CD14-positive monocyte (primary cell): ENCODE measurements at regions not wholly inside any gene's neighbourhood (a gene's known extent, or its start where the extent isn't known, plus 50 kb on each side); places are given as distances from the start of the nearest gene placed in this dataset.
A peak's percentile ranks its signal among the peaks of the same experiment; 100 is the strongest.

Source experiments
- DNase-seq, 3 donors: peaks; one replicate each; pipeline ENCODE4 v3.0.0-alpha.2; 2011 to 2022
- H2AFZ ChIP-seq: 2 replicates; pipeline ENCODE4 v1.6.0; 2012; ENCODE audit warnings: mild to moderate bottlenecking, low read depth, low read length, inconsistent platforms; ENCODE audit not compliant: insufficient read depth, poor library complexity, severe bottlenecking
- H3K27ac ChIP-seq, 2 donors: 1 replicate in 1 of 2; 2 replicates in 1 of 2; pipeline ENCODE4 v1.5.1; 2012 to 2013; ENCODE audit warnings: low read length in 2 of 2, control low read depth in 1 of 2, inconsistent platforms in 1 of 2, low read depth in 1 of 2, mild to moderate bottlenecking in 1 of 2
- H3K27me3 ChIP-seq, 2 donors: one replicate each; pipeline versions ENCODE4 v1.6.0 to v1.6.1; 2011 to 2013; ENCODE audit warnings: low read length in 2 of 2; ENCODE audit not compliant: control insufficient read depth in 2 of 2, insufficient read depth in 2 of 2
- H3K36me3 ChIP-seq, 2 donors: replicated peaks in 1 of 2; 1 replicate in 1 of 2; 2 replicates in 1 of 2; pipeline versions ENCODE4 v1.5.1 to v1.6.1; 2012 to 2013; ENCODE audit warnings: low read length in 2 of 2, control low read depth in 1 of 2, inconsistent platforms in 1 of 2, mild to moderate bottlenecking in 1 of 2; ENCODE audit not compliant: insufficient read depth in 2 of 2, control insufficient read depth in 1 of 2
- H3K4me1 ChIP-seq, 2 donors: 1 replicate in 1 of 2; 2 replicates in 1 of 2; pipeline versions ENCODE4 v1.5.1 to v1.6.1; 2012 to 2013; ENCODE audit warnings: low read length in 2 of 2, control low read depth in 1 of 2, inconsistent platforms in 1 of 2, mild to moderate bottlenecking in 1 of 2, moderate library complexity in 1 of 2; ENCODE audit not compliant: insufficient read depth in 2 of 2, control insufficient read depth in 1 of 2
- H3K4me2 ChIP-seq: replicated peaks from 2 replicates; pipeline ENCODE3; 2012; ENCODE audit warnings: low read length, moderate library complexity, mild to moderate bottlenecking; ENCODE audit not compliant: poor library complexity, severe bottlenecking; ENCODE audit errors: extremely low read depth
- H3K4me3 ChIP-seq, 3 experiments: fragments of 200-600 bp in 1 of 3; sonication (generic) in 1 of 3; replicated peaks in 1 of 3; 1 replicate in 2 of 3; 2 replicates in 1 of 3; pipeline ENCODE4 v1.5.1; 2011 to 2013; ENCODE audit warnings: low read length in 3 of 3, mild to moderate bottlenecking in 3 of 3, control low read depth in 2 of 3, low read depth in 2 of 3, inconsistent platforms in 1 of 3, moderate library complexity in 1 of 3
- H3K79me2 ChIP-seq: 2 replicates; pipeline ENCODE4 v1.6.0; 2012; ENCODE audit warnings: mild to moderate bottlenecking, control low read depth, inconsistent platforms, low read length, moderate library complexity; ENCODE audit not compliant: insufficient read depth
- H3K9ac ChIP-seq: 2 replicates; pipeline ENCODE4 v1.6.0; 2017; ENCODE audit warnings: low read length, mild to moderate bottlenecking; ENCODE audit not compliant: insufficient read depth, poor library complexity, severe bottlenecking
- H3K9me3 ChIP-seq, 2 donors: replicated peaks in 1 of 2; 1 replicate in 1 of 2; 2 replicates in 1 of 2; pipeline versions ENCODE4 v1.5.1 to v1.6.1; 2012 to 2013; ENCODE audit warnings: low read length in 2 of 2, control low read depth in 1 of 2; ENCODE audit not compliant: control insufficient read depth in 1 of 2, insufficient read depth in 1 of 2
- H4K20me1 ChIP-seq: 2 replicates; pipeline ENCODE4 v1.6.0; 2012; ENCODE audit warnings: mild to moderate bottlenecking, low read length, control low read depth, moderate library complexity; ENCODE audit not compliant: insufficient read depth
- H3K27ac Mint-ChIP-seq, 7 donors: one replicate each; pipeline ENCODE4 v1.8.0; 2020; ENCODE audit warnings: mild to moderate bottlenecking in 7 of 7, mixed read lengths in 7 of 7, moderate library complexity in 6 of 7, inconsistent platforms in 2 of 7
- H3K27me3 Mint-ChIP-seq, 3 donors: one replicate each; pipeline ENCODE4 v1.8.0; 2021 to 2022; ENCODE audit warnings: low read depth in 3 of 3, mild to moderate bottlenecking in 3 of 3, mixed read lengths in 3 of 3, moderate library complexity in 3 of 3, inconsistent platforms in 1 of 3
- H3K36me3 Mint-ChIP-seq, 2 donors: one replicate each; pipeline ENCODE4 v1.8.0; 2020; ENCODE audit warnings: mixed read lengths in 2 of 2, inconsistent platforms in 1 of 2, mild to moderate bottlenecking in 1 of 2
- H3K4me1 Mint-ChIP-seq: one replicate; pipeline ENCODE4 v1.8.0; 2020; ENCODE audit warnings: mild to moderate bottlenecking, mixed read lengths
- H3K4me3 Mint-ChIP-seq, 2 donors: one replicate each; pipeline ENCODE4 v1.8.0; 2020; ENCODE audit warnings: mild to moderate bottlenecking in 2 of 2, mixed read lengths in 2 of 2, moderate library complexity in 1 of 2
- H3K9me3 Mint-ChIP-seq, 7 donors: one replicate each; pipeline ENCODE4 v1.8.0; 2020 to 2022; ENCODE audit warnings: mixed read lengths in 7 of 7, mild to moderate bottlenecking in 6 of 7, moderate library complexity in 6 of 7, inconsistent platforms in 2 of 7
- CTCF ChIP-seq: fragments of 200-600 bp; IDR thresholded peaks from one replicate; pipeline ENCODE4 v1.8.0; 2022; ENCODE audit warnings: antibody characterized with exemption, mild to moderate bottlenecking
- WGBS: methylation state at CpG from one replicate; pipeline ENCODE4 v1.1.5; 2013; ENCODE audit warnings: missing lambda C conversion rate; ENCODE audit not compliant: insufficient coverage; 5-methylcytosine and 5-hydroxymethylcytosine counted together
- intact Hi-C, 2 donors: fragments of 100-400 bp; cut with micrococcal nuclease; formaldehyde crosslinking; loops; one replicate each; pipeline versions ENCODE4 v1.15.0 to v1.15.1; 2023

- Histone ChIP-seq H3K9me3 (no peaks in the 10 kb centered on the region), H3K79me2 (peaks cover 36% of the 10 kb centered on the region), H3K9ac (peak overlapping the region; percentile 29), H3K4me1 (peaks cover 36 to 46% of the 10 kb centered on the region in 2 donors), H3K36me3 (no peaks in the 10 kb centered on the region), H3K4me2 (peak overlapping the region; percentile 93), H3K4me3 (peak overlapping the region; percentile 31 to 79 (median 52)), H4K20me1 (no peaks in the 10 kb centered on the region), H3K27me3 (peaks cover 8 to 18% of the 10 kb centered on the region in 2 donors), H2AFZ (peak overlapping the region; percentile 88), H3K27ac (no peak overlapping the region)
- TF ChIP-seq CTCF, result no peak
- Mint-ChIP-seq H3K27ac (peak overlapping the region in 1 of 7 donors; percentile 56), H3K36me3 (peaks cover 0 to 2% of the 10 kb centered on the region in 2 donors), H3K4me3 (peak overlapping the region; percentile 93 to 96), H3K27me3 (peaks cover 24 to 32% (median 26%) of the 10 kb centered on the region in 3 donors), H3K4me1 (peaks cover 45% of the 10 kb centered on the region), H3K9me3 (peaks cover 0 to 5% (median 0%) of the 10 kb centered on the region in 7 donors)
- no peak for DNase-seq
- intact Hi-C loops, result no loop called here
- 50% methylated on average over 5 of the region's 7 CpGs for WGBS
Measured at GRCh38 chr9:110047232-110047954, 160.6 kb downstream of the C9orf152 start.

- no peaks in the 10 kb centered on the region for H4K20me1 ChIP-seq
- H3K4me1 ChIP-seq, result peaks cover 36 to 46% of the 10 kb centered on the region in 2 donors
- H2AFZ ChIP-seq, result peak overlapping the region; percentile 88
- peak overlapping the region; percentile 31 to 79 (median 52) for H3K4me3 ChIP-seq
- peak overlapping the region; percentile 29 for H3K9ac ChIP-seq
- H3K79me2 ChIP-seq, result peaks cover 42% of the 10 kb centered on the region
- intact Hi-C loops, result no loop called here
- H3K9me3 Mint-ChIP-seq, result peaks cover 0 to 5% (median 0%) of the 10 kb centered on the region in 7 donors
- peak overlapping the region in 4 of 7 donors; percentile 38 to 74 (median 64) for H3K27ac Mint-ChIP-seq
- H3K27me3 Mint-ChIP-seq, result peaks cover 24 to 32% (median 26%) of the 10 kb centered on the region in 3 donors
- peaks cover 8 to 18% of the 10 kb centered on the region in 2 donors for H3K27me3 ChIP-seq
- under 1% methylated on average over 22 of the region's 27 CpGs for WGBS
- peak overlapping the region; percentile 93 for H3K4me2 ChIP-seq
- TF ChIP-seq CTCF, result no peak
- no peaks in the 10 kb centered on the region for H3K36me3 ChIP-seq
- DNase-seq, result peak in 2 of 3 donors; percentile 23 to 45
- peak overlapping the region; percentile 93 to 96 for H3K4me3 Mint-ChIP-seq
- H3K36me3 Mint-ChIP-seq, result peaks cover 0 to 2% of the 10 kb centered on the region in 2 donors
- H3K27ac ChIP-seq, result no peak overlapping the region
- H3K9me3 ChIP-seq, result no peaks in the 10 kb centered on the region
- H3K4me1 Mint-ChIP-seq, result peaks cover 46% of the 10 kb centered on the region
Measured at GRCh38 chr9:110047955-110048402, 160.0 kb downstream of the C9orf152 start.
